ENCODE measurements at regions not wholly inside any gene's neighbourhood (a gene's known extent, or its start where the extent isn't known, plus 50 kb on each side); places are given as distances from the start of the nearest gene placed in this dataset.

GRCh38 chr6:14061643-14062042, 55.9 kb upstream of the CD83 start:
- TF ChIP-seq POLR2A (IDR thresholded peaks at IDR 0.05; ENCODE audit: low read length) (no peak), USF2 (IDR thresholded peaks at IDR 0.05) (no peak)
